Urothelium cell line (cell line): ENCODE measurements at regions not wholly inside any gene's neighbourhood (a gene's known extent, or its start where the extent isn't known, plus 50 kb on each side); places are given as distances from the start of the nearest gene placed in this dataset.

Source experiments
- DNase-seq: peaks from one replicate; pipeline ENCODE4 v3.0.0; 2011; ENCODE audit warnings: low spot score, mixed read lengths
- FAIRE-seq: peaks from 2 replicates; lab custom pipeline; 2011; peaks lifted over from hg19 to GRCh38; lab: Jason Lieb, UNC

DNA sequence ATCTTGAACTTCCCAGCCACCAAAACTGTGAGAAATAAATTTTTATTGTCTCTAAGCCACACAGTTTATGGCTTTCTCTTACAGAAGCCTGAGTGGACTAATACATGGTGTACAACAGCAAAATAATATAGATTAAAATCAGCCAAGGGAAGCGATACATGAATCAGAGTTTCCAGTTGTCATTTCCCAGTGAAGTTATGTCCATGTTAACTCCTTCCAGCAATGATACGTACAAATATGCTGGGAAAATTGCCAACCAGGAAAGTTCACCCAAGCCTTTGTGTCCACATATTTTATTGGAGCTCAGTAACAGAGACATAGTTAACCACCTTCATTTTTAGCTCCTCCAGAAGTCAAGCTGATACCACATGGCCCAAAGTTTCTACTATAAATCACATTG is 280.9 kb upstream of the KCNMB2 start:
- FAIRE-seq (no peak), DNase-seq (no peak)

DNA sequence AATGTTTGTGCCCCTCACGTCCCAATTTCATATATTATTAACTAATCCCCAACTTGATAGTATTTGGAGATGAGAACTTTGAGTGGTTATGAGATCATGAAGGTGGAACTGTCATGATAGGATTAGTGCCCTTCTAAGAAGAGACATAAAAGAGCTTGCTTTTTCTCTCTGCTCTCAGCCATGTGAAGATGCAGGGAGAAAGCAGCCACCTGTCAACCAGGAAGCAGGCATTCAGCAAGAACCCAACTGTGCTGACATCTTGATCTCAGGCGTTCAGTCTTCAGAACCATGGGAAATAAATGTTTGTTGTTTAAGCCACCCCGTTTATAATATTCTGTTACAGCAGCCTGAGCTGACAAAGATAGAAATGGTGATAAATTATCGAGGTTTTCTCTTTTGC is 278.7 kb upstream of the KCNMB2 start:
- DNase-seq (no peak), FAIRE-seq (no peak)

DNA sequence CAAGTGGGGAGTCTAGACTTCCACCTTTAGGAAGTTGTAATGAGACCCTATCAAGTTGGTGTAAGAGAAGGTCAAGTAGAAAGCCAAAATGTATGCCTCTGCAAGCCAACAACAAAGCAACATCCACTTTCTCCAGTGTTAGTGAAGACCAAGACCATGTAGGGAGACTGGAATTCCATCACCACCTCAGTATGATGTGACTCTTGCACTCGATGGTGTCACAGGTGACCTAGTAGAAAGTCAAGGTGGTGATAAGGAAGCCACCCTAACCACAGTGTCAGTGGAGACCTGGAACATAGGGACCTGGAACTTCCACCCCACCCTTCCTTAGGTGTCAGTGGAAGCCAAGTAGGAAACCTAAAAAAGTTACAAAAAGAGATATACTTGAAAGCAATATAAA is 278.1 kb upstream of the KCNMB2 start:
- no peak for FAIRE-seq

DNA sequence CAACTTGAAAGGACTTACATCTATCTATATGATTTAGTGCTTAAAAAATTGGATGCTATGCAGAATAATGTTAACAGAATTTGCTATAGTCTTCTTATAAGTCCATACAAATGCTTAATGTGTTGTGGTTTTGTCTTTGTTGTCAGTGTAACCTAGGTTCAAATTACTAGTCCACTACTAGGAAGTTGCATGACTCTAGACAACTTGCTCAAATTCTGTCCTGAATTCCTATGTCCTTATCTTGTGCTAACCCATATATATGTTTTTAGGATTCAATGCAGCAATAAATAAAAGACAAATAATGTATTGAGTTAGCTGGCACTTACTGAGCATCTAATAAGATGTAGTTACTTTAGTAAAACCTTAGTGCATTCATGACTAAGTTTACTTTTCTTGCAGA is 276.5 kb upstream of the KCNMB2 start:
- DNase-seq (no peak), FAIRE-seq (no peak)

More for the DNA sequence above, 278.1 kb upstream of the KCNMB2 start:
- DNase-seq, result no peak

DNA sequence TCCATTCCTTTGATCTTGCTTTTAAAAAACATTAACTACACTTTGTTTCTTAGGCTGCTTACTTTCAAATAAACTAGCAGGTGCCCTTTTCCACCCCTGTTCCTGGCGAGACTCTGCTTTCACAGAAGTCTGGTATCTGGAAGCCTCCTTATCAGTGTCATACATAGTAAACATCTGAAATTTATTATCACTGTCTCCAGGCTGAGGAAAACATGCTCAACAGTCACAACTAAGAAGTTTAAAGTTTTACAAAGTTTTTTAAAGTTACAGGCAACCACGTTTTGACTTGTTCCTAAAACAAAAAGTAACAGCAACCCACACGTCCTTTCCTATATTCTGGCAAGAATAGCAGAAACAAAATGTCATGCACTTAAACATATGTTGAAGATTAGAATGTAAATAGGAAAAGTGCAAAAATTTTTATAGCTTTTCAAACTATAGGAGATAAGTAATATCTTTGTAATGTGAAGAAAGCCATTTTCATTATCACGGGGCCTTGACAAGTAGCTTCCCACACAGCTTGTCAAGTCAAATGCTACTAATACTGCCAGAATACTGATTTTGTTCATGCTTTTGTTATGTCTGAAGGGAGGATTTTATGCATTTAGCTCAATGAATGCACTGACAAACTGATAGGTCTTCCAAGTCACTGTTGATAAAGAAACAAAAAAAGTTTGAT is 275.2 kb upstream of the KCNMB2 start:
- DNase-seq (no peak), FAIRE-seq (no peak)

DNA sequence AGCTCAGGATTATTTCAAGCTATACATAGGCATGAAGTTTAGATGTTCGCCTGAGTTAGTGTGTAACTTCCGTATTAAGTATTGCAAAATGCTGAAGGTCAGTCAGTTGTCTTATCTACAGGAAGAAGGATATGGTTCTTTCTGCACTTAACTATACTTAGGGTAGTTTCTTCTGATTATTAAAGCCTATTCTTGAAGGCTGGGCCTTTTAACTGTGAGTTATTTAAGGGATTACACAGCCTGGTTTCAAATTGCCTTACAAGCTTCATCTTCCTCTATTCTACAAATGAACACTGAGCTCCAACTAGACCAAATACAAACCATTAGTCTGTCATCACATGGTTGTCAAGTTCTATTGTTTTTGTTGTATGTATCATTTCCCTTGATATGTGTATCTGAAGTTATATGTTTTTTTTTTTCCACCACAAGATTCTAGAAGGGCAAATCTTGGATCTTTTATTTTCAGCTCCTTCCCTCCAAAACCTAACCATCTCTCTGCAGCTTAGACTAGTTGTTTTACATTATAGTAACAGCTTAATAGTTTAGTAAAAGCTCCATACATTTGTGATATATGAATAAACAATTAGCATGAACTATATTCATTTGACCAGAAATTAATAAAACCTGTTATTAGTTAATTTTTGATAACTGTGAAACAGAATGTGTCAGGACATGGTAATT is 272.9 kb upstream of the KCNMB2 start:
- FAIRE-seq, result peak; percentile 5
- no peak for DNase-seq

DNA sequence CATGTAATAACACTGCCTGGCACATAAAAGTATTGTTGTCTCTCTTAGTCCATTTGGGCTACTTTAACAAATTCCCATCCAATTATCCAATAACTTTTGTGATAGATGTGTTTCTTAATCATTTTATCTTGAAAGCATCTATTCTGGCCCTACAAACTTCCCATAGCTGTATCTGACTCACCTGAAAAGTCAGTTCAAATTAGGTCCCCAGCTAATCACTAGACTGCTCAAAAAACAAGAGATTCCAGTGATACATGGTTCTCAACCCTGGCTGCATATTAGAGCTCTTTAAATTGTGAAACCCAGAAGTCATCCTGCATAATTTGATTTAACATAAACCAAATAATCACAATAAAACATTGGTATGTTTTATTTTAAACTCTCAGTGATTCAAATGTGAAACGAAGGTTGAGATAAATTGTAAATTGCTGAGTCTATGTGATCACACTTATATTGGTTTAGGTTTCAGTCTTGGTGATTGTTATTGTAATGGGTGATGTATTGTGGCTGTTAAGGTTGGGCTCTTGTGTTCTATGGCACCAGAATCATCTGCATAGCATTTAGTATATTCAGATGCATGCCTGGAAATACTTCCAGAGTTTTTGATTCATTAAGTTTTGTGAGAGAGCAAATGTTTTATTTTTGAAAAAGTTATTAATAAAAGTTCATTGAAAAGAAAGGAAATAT is 268.9 kb upstream of the KCNMB2 start:
- no peak for DNase-seq
- FAIRE-seq, result no peak

DNA sequence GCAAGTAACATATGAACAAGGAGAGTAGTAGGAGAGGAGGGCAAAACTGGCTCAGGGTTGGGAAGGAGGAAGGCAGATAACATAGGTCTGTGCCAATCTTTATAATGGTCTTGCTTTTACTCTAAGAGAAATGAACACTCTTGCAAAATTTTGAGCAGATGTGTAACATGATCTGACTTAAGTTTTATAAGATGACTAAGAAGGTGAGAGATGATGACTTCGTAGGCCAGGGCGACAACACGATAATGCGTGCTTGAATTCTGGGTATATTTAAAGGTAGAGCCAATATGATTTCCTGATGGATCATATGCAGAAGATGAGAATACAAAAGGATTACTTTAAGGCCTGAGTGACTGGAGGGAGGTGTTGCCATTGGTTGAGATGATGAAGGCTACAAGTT is 265.4 kb upstream of the KCNMB2 start:
- no peak for FAIRE-seq

DNA sequence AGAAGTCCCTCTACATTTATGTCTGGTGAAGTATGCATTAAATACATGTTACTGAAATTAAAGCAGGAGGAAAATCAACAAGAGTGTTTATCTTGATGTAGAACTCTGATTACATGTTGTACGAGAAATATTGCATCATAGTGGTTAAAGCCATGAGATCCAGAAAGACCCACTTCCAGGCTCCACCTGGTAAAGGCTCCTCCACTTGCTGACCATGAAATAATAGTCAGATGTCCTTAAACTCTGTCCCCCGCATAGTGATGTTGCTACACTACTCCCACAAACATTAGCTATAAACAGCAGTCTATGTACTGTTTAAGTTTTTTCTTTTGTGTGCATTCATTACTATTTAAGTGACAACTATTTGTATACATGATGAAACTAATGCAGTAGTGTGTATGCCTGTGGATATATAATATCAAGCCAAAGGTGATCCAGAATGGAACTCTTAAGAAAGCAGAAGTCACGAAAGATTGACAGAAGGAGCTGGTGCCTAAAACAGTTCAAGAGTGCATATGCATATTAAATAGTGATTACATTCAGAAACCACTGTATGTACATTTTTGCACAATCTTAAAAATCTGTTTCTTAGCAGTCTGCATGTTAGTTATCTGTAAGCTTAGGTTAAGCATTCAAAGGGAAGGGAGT is 264.4 kb upstream of the KCNMB2 start:
- no peak for DNase-seq
- FAIRE-seq, result no peak

More for the DNA sequence above, 265.4 kb upstream of the KCNMB2 start:
- no peak for DNase-seq

DNA sequence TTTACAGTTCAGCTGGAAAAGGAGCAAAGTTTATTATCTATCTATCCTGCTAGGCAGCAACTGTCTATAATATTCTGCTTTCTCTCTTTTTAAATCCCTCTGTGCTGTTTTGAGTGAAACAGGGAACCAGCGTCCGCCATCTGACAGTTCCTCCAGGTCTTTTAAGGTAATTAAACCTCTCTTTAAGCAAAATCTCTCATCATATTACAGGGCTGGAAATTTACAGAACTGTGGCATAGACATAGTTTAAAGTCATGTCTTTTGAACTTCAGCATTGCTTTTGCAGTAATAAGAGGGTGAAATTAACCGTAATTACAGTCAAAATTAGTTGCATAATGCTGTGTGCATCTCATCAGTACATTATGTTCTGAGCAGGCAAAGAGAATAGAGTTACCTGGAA is 263.4 kb upstream of the KCNMB2 start:
- FAIRE-seq, result no peak
- no peak for DNase-seq

DNA sequence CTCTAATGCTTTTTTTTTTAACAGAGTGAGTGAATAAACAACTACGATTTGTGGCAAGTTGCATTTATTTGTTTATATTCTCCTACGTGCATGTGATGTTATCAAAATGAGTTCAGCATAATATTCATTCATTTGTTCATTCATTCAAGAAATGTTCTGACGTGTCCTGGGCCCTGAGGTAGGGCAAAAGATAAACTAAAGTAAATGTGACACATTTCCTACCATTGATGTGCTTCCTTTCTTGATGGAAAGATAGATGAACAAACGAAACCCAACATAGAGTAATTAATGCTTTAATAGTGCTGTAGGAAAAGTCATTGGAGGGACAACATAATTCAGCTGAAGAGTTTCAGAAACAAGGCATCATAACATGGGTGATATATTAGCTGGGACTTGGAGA is 261.5 kb upstream of the KCNMB2 start:
- FAIRE-seq, result no peak
- DNase-seq, result no peak

DNA sequence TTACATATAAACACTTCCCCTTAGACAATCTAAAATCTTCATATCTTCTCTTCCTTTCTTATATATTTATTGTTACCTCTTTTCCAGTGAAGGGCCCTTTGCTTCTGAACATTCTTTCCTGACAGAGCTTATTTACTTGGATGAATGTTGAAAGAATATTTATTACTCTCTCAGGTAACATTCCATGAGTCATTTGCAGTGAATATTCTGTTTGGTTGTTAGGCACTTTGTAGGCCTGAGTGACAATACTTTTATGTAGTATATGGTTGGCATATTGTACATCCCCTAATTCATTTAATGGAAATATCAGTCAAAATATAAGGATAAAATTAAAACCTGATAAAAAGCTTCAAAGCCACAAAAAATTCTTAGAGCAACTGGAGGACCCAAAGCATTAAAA is 260.9 kb upstream of the KCNMB2 start:
- DNase-seq, result no peak
- FAIRE-seq, result no peak

DNA sequence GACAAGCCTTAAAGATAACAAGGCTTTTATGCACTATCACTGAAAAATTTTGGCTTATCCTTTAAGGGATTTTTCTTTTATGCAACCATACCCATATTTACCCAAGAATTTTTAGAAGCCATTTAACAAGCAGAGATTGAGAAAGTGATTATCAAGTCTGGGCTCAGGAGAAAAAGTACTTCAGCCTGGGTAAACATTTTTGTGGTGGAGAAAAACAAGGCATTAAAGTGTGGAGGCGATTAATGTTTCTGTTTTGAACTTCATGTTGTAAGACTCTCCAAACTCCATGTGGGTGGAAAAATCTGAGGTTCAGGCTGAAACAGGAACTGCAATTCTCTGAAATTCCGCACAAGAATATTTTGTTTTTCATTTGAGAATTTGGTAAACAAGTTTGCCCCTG is 260.4 kb upstream of the KCNMB2 start:
- FAIRE-seq (no peak), DNase-seq (no peak)

DNA sequence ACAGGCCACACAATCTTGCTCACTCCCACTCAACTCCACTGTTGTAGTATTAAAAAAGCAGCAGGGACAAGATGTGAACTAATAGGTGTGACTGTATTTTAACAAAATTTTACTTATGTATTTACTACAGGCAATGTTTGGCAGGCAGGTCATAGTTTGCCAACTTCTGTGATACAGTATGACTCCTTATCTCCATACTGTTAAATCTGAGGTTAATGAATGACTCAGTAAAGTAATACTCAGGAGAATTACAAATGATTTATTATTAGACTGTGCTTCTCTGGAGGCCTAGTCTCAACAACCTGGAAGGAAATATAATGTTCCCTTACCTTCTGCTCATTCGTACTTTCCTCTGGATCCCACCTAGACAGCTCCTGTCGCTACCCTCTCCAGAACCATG is 258.6 kb upstream of the KCNMB2 start:
- FAIRE-seq (no peak), DNase-seq (no peak)

DNA sequence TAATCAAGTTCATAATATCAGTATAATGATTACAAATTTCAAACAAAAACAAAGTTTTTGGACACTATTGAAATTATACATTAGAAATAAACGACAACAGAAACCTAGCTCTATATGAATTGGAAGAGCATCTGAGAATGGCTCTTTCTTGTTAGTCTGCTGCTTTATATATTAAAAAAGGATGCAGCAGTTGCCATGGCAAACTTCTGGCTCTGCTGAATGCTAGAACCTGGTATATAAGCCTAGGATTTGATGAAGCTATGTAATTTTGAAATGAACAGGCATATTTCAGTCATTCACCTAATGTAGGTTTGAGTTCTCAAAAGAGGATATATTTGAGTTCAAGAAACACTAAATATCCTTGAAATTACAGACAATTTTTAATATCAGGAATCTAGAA is 252.7 kb upstream of the KCNMB2 start:
- no peak for DNase-seq
- FAIRE-seq, result no peak

DNA sequence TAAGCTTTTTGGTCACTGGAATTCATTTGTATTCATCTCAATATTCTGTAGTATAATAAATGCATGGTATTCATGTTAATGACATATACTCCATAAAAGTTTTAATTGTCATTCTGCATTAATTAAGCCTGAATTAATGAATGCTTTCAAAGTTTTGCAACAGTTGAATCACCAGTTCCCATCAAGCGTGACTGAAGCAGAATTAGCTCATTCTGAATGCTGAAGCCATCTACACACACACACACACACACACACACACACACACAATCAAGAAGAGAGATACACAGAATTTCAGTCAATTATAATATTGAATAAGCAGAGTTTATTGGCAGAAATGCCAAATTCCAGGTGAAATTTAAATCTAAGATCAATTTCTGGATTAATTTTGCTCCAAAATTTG is 252.1 kb upstream of the KCNMB2 start:
- DNase-seq, result no peak
- FAIRE-seq, result no peak

DNA sequence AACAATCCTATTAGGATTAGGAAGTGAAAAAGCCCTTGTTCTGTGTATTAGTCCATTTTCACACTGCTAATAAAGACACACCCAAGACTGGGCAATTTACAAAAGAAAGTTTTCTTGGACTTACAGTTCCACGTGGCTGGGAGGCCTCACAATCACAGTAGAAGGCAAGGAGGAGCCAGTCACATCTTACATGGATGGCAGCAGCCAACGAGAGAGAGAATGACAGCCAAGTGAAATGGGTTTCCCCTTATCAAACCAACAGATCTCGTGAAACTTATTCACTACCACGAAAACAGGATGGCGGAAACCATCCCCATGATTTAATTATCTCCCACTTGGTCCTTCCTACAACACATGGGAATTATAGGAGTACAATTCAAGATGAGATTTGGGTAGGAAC is 248.2 kb upstream of the KCNMB2 start:
- DNase-seq, result no peak
- no peak for FAIRE-seq

DNA sequence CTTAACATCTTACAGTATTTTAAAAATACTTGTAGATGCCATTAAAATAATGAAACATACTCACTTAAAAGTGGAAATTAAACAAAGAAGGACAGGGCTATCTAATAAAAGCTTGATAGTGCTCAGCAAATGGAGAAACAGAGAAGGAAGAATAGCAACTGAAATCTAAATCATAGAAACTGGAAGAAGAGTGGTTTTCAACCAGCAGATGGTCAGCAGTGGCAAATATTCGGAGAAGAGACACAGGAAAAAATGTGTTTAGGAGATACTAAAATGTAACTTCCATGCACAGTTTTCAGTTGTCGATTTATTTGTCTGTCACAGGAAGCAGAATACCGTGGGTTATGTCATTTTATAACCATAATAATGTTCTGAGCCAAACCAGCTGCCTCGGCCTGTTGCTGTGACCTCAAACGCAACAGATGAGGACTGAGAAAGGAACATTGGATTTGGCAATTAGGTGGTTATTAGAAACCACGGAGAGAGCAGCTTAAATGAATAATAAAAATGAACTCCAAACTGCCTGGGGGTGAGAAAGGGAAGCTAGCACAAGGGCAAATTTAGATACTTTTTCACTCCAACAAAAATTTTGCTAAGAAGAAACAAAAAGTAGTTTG is 246.6 kb upstream of the KCNMB2 start:
- DNase-seq (no peak), FAIRE-seq (no peak)

DNA sequence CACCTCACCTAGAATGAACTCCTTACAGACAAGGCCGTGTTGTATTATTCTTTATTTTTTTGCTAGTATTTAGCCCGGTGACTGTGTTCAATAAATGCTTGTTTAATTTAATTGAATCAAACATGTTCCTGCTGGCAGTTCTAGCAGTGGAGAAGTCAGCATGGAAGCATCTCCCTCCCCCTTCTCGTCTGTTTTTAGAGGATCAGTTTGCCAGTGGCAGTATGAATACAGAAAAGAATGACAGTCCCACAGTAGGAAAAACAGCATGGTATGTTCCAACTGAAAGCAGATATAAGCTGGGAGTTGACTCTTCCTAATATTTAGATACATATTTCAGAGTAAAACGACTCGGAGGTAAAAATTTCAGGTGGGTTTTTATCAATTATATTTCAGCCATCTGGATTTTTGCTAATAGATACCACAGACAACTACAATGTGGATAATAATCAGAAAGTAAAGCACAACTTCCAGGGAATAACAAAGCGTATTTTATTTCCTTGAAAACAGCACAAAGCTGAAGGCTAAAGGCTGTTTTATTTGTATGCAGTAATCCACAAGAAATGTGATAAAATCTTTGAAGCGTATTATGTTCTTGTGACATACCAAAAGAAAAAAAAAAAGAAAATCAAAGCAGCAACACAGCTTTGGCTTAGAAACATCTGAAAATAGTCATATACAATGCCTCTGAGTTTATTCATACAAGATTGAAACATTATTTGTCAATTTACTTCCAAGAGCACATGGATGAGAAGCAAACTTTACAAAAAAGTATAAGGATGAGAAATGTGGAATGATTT is 244.5 kb upstream of the KCNMB2 start:
- DNase-seq, result no peak
- FAIRE-seq, result no peak

DNA sequence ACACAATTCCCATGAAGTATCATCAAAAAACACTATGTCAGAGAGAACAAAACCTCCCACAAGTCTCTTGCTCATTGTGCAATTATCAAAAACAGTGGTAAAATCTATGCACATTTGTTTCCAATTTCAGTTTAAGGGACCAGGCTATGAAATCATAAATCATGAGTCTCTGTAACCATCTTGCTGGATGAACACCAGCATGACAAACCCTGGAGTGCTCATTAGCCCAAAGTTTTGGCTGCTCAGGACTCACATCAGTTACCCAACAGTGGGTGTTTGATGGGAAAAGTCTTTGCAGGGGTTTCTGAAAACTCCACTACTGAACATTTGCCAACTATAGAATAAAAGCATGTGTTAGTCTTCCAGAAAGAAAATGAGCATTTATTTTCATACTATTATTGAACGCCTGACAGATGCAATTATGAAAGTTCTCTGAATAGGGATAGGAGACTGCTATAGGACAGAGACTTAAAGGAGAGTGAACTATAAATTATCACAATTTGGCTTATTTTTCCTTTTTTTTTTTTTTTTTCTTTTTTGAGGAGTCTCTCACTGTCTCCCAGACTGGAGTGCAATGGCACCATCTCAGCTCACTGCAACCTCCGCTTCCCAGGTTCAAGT is 240.8 kb upstream of the KCNMB2 start:
- DNase-seq (no peak), FAIRE-seq (no peak)
